SK-N-SH (cell line): ENCODE measurements at regions not wholly inside any gene's neighbourhood (a gene's known extent, or its start where the extent isn't known, plus 50 kb on each side); places are given as distances from the start of the nearest gene placed in this dataset.
A peak's percentile ranks its signal among the peaks of the same experiment; 100 is the strongest.

Source experiments
- CTCF ChIA-PET: fragments of 300-600, 350-600 bp; formaldehyde crosslinking; extraction: SDS; loops from one replicate; lab custom pipeline; 2021; lab: Yijun Ruan, JAX
- POLR2A ChIA-PET: fragments of 350-600 bp; sonication (Branson Sonifier 250); formaldehyde crosslinking; extraction: SDS; loops from one replicate; lab custom pipeline; 2020; ENCODE audit warnings: antibody characterized with exemption, inconsistent platforms; lab: Yijun Ruan, JAX
- DNase-seq: peaks from one replicate; pipeline ENCODE4 v3.0.0; 2012
- H2AFZ ChIP-seq: fragments of 200-600 bp; sonication (generic); 2 replicates; pipeline ENCODE4 v1.8.1; 2016; ENCODE audit warnings: antibody characterized with exemption, mild to moderate bottlenecking, low read depth
- H3F3A ChIP-seq: fragments of 200-600 bp; sonication (generic); replicated peaks from 2 replicates; pipeline ENCODE3; 2016; ENCODE audit warnings: antibody characterized with exemption, mild to moderate bottlenecking; ENCODE audit not compliant: insufficient read depth
- H3K27ac ChIP-seq, 2 experiments: fragments of 200-500 bp in 1 of 2; fragments of 200-600 bp in 1 of 2; sonication (Bioruptor generic) in 1 of 2; sonication (generic), shearing (Covaris generic) in 1 of 2; 2 replicates each; pipeline versions ENCODE4 v1.5.1 to v1.6.1; 2014 to 2016; ENCODE audit warnings: low read depth in 2 of 2, inconsistent platforms in 1 of 2, low read length in 1 of 2, mild to moderate bottlenecking in 1 of 2, mixed read lengths in 1 of 2
- H3K27me3 ChIP-seq: fragments of 200-600 bp; sonication (generic), shearing (Covaris generic); 2 replicates; pipeline ENCODE4 v1.6.1; 2016; ENCODE audit warnings: mixed run types; ENCODE audit not compliant: insufficient read depth
- H3K36me3 ChIP-seq, 2 experiments: fragments of 200-500 bp in 1 of 2; fragments of 200-600 bp in 1 of 2; sonication (Bioruptor generic) in 1 of 2; sonication (generic) in 1 of 2; replicated peaks in 1 of 2; 2 replicates each; pipeline versions ENCODE3 to v1.5.1; 2014 to 2016; ENCODE audit warnings: low read length in 1 of 2, mild to moderate bottlenecking in 1 of 2; ENCODE audit not compliant: insufficient read depth in 2 of 2, control insufficient read depth in 1 of 2
- H3K4me1 ChIP-seq, 2 experiments: fragments of 200-500 bp in 1 of 2; fragments of 200-600 bp in 1 of 2; sonication (Bioruptor generic) in 1 of 2; sonication (generic), shearing (Covaris generic) in 1 of 2; 2 replicates each; pipeline versions ENCODE4 v1.5.1 to v1.6.1; 2014 to 2016; ENCODE audit warnings: low read depth in 1 of 2, low read length in 1 of 2, mixed run types in 1 of 2; ENCODE audit not compliant: insufficient read depth in 2 of 2, control insufficient read depth in 1 of 2
- H3K4me2 ChIP-seq: fragments of 200-600 bp; sonication (generic), shearing (Covaris generic); 2 replicates; pipeline ENCODE4 v1.6.1; 2017; ENCODE audit warnings: mixed run types
- H3K4me3 ChIP-seq, 2 experiments: fragments of 200-500 bp in 1 of 2; fragments of 200-600 bp in 1 of 2; sonication (Bioruptor generic) in 1 of 2; sonication (generic), shearing (Covaris generic) in 1 of 2; 2 replicates each; pipeline versions ENCODE4 v1.5.1 to v1.8.1; 2014 to 2016; ENCODE audit warnings: low read depth in 2 of 2, inconsistent platforms in 1 of 2, low read length in 1 of 2, mild to moderate bottlenecking in 1 of 2, mixed read lengths in 1 of 2, moderate library complexity in 1 of 2
- H3K79me2 ChIP-seq: fragments of 200-600 bp; sonication (generic); 2 replicates; pipeline ENCODE4 v1.8.1; 2017; ENCODE audit warnings: mild to moderate bottlenecking; ENCODE audit not compliant: insufficient read depth
- H3K9ac ChIP-seq: fragments of 200-600 bp; sonication (generic); 2 replicates; pipeline ENCODE4 v1.6.1; 2017; ENCODE audit warnings: mixed run types
- H3K9me2 ChIP-seq: fragments of 200-600 bp; sonication (generic); 2 replicates; pipeline ENCODE4 v1.6.1; 2017; ENCODE audit warnings: mixed run types
- H3K9me3 ChIP-seq: fragments of 200-600 bp; sonication (generic); 2 replicates; pipeline ENCODE4 v1.6.1; 2017; ENCODE audit warnings: mixed run types, mild to moderate bottlenecking, moderate library complexity
- H4K20me1 ChIP-seq: fragments of 200-600 bp; sonication (generic); 2 replicates; pipeline ENCODE4 v1.6.1; 2017; ENCODE audit warnings: mild to moderate bottlenecking, mixed run types; ENCODE audit not compliant: insufficient read depth
- EP300 ChIP-seq, 2 experiments: IDR thresholded peaks; 2 replicates each; pipeline versions ENCODE4 v1.4.0 to v1.6.1; 2012; ENCODE audit warnings: borderline replicate concordance in 1 of 2, low read depth in 1 of 2, low read length in 1 of 2
- GABPA ChIP-seq: IDR thresholded peaks from 2 replicates; pipeline ENCODE4 v1.4.0; 2012; ENCODE audit warnings: low read depth, mild to moderate bottlenecking
- GATA2 ChIP-seq: sonication (generic); formaldehyde crosslinking; IDR thresholded peaks from 2 replicates; pipeline ENCODE4 v1.5.0; 2020; ENCODE audit warnings: mild to moderate bottlenecking, missing genetic modification reagents
- JUND ChIP-seq: IDR thresholded peaks from 2 replicates; pipeline ENCODE4 v1.4.0; 2012
- MXI1 ChIP-seq: IDR thresholded peaks from 2 replicates; pipeline ENCODE4 v1.6.1; 2012; ENCODE audit warnings: mild to moderate bottlenecking, low read depth, low read length, improper control_type of control experiment
- POLR2AphosphoS5 ChIP-seq: IDR thresholded peaks from 2 replicates; pipeline ENCODE4 v1.6.1; 2012; ENCODE audit warnings: low read depth, low read length
- RCOR1 ChIP-seq: fragments of 150-350 bp; IDR thresholded peaks from 2 replicates; pipeline ENCODE4 v1.6.1; 2017; ENCODE audit warnings: antibody characterized with exemption, low read length
- TCF12 ChIP-seq: IDR thresholded peaks from 2 replicates; pipeline ENCODE4 v1.4.0; 2012
- TEAD4 ChIP-seq: IDR thresholded peaks from 2 replicates; pipeline ENCODE4 v1.4.0; 2012; ENCODE audit warnings: mild to moderate bottlenecking, borderline replicate concordance; ENCODE audit not compliant: insufficient read depth
- YY1 ChIP-seq: IDR thresholded peaks from 2 replicates; pipeline ENCODE4 v1.4.0; 2012; ENCODE audit warnings: low read depth, mild to moderate bottlenecking
- WGBS: methylation state at CpG from one replicate; pipeline ENCODE4 v1.1.6; 2017; ENCODE audit warnings: low lambda C conversion rate; 5-methylcytosine and 5-hydroxymethylcytosine counted together
- TF ChIP-seq, protein P1 (sequence below): IDR thresholded peaks from 2 replicates; pipeline ENCODE4 v1.6.1; 2012; ENCODE audit warnings: mild to moderate bottlenecking, low read depth, low read length, moderate library complexity
- TF ChIP-seq, protein P2 (sequence below): fragments of 200-600 bp; sonication (generic); IDR thresholded peaks from 2 replicates; pipeline ENCODE4 v1.6.1; 2017; ENCODE audit warnings: antibody characterized with exemption, mild to moderate bottlenecking, moderate library complexity
- TF ChIP-seq, protein P3 (sequence below): IDR thresholded peaks from 2 replicates; pipeline ENCODE4 v1.4.0; 2012; ENCODE audit warnings: low read depth, borderline replicate concordance

DNA sequence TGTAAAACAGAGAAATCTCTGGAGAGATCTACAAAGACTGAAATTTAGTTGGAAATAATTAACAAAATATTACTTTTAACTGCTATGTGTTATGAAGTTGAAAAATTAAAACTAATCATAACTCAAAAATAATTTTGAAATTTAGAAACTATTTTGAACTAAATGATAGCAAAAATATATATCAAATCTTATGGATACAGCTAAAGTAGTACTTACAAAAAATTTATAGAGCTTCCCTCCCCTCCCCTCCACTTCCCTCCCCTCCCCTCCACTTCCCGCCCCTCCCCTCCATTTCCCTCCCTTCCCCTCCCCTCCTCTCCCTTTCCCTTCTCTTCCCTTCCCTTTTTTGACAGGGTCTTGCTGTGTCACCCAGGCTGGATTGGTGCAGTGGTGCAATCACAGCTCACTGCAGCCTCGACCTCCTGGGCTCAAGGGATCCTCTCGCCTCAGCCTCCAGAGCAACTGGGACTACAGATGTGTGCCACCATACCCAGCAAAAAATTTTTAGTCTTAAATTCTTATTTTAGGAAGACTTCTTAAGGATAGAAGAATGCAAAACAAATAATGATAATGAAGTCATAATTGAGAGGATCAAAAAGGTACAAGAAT lies 87.2 kb upstream of the RGS17 start (continued):
- TF ChIP-seq, protein P1, sequence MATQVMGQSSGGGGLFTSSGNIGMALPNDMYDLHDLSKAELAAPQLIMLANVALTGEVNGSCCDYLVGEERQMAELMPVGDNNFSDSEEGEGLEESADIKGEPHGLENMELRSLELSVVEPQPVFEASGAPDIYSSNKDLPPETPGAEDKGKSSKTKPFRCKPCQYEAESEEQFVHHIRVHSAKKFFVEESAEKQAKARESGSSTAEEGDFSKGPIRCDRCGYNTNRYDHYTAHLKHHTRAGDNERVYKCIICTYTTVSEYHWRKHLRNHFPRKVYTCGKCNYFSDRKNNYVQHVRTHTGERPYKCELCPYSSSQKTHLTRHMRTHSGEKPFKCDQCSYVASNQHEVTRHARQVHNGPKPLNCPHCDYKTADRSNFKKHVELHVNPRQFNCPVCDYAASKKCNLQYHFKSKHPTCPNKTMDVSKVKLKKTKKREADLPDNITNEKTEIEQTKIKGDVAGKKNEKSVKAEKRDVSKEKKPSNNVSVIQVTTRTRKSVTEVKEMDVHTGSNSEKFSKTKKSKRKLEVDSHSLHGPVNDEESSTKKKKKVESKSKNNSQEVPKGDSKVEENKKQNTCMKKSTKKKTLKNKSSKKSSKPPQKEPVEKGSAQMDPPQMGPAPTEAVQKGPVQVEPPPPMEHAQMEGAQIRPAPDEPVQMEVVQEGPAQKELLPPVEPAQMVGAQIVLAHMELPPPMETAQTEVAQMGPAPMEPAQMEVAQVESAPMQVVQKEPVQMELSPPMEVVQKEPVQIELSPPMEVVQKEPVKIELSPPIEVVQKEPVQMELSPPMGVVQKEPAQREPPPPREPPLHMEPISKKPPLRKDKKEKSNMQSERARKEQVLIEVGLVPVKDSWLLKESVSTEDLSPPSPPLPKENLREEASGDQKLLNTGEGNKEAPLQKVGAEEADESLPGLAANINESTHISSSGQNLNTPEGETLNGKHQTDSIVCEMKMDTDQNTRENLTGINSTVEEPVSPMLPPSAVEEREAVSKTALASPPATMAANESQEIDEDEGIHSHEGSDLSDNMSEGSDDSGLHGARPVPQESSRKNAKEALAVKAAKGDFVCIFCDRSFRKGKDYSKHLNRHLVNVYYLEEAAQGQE, result no peak
- TF ChIP-seq, protein P2, sequence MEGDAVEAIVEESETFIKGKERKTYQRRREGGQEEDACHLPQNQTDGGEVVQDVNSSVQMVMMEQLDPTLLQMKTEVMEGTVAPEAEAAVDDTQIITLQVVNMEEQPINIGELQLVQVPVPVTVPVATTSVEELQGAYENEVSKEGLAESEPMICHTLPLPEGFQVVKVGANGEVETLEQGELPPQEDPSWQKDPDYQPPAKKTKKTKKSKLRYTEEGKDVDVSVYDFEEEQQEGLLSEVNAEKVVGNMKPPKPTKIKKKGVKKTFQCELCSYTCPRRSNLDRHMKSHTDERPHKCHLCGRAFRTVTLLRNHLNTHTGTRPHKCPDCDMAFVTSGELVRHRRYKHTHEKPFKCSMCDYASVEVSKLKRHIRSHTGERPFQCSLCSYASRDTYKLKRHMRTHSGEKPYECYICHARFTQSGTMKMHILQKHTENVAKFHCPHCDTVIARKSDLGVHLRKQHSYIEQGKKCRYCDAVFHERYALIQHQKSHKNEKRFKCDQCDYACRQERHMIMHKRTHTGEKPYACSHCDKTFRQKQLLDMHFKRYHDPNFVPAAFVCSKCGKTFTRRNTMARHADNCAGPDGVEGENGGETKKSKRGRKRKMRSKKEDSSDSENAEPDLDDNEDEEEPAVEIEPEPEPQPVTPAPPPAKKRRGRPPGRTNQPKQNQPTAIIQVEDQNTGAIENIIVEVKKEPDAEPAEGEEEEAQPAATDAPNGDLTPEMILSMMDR, result no peak
- TF ChIP-seq, protein P3, sequence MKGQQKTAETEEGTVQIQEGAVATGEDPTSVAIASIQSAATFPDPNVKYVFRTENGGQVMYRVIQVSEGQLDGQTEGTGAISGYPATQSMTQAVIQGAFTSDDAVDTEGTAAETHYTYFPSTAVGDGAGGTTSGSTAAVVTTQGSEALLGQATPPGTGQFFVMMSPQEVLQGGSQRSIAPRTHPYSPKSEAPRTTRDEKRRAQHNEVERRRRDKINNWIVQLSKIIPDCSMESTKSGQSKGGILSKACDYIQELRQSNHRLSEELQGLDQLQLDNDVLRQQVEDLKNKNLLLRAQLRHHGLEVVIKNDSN, result no peak
- TF ChIP-seq RCOR1, result no peak

DNA sequence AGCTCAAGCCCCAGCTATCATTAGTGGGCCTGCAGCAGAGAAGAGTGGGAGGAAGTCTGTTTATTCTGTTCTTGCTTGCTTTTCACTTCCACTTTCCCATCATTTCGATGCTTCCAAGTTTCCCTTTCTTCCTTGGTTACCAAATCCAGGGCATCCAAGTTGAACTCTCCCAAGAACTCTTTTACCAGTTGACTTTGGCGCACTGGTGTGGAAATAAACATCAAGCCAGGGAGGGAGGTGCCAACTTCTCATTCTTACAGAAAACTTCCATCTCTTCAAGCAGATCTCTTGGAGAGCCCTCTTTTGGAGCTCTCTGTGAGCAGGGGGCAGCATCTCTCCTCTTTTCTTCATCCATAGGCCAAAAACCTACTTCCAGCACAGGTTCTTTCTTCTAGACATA lies 85.7 kb upstream of the RGS17 start:
- peaks cover 0 to 7% of the 10 kb centered on the region in 2 experiments; a peak in 1 of 4 replicates for H3K4me1 ChIP-seq
- H3K36me3 ChIP-seq, result no peaks in the 10 kb centered on the region
- CTCF ChIA-PET, result interaction anchor here (1.0 kb wide), 1 partner anchor 15 kb away, joined by 4 read pairs; no protein-coding TSS in a partner anchor
- no peaks in the 10 kb centered on the region for H3K9me3 ChIP-seq
- no peak overlapping the region for H2AFZ ChIP-seq
- H3K27me3 ChIP-seq, result no peaks in the 10 kb centered on the region
- no peaks in the 10 kb centered on the region for H3F3A ChIP-seq
- DNase-seq, result no peak
- no peak overlapping the region for H3K9ac ChIP-seq
- no peak overlapping the region for H3K4me2 ChIP-seq
- no peak for TF ChIP-seq GABPA
- TF ChIP-seq POLR2AphosphoS5, result no peak
- 55% methylated on average over 2 of the region's 2 CpGs for WGBS
- no peak overlapping the region for H3K4me3 ChIP-seq
- POLR2A ChIA-PET, result no interaction called here
- H4K20me1 ChIP-seq, result no peaks in the 10 kb centered on the region
- H3K27ac ChIP-seq, result no peak overlapping the region
- no peaks in the 10 kb centered on the region for H3K9me2 ChIP-seq
- H3K79me2 ChIP-seq, result no peaks in the 10 kb centered on the region

DNA sequence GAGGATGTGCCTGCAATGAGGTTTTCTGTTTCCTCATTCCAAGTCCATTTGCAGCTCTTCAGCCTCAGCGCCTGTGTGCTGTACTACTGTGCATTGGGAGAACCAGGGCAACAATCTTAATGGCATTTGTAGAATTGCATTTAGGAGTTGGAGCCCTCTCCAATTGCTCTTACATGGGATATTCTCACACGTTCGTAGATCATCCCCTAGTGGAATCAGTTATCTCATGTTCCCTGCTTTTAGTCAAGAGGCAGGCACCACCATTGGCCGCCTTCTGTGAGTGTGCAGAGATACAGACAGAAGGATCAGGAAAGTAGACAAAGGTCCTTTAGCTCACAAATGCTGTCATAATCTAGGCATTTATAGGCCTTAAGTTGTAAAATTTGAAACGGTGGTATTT lies 84.2 kb upstream of the RGS17 start:
- H4K20me1 ChIP-seq, result no peaks in the 10 kb centered on the region
- H3K79me2 ChIP-seq, result no peaks in the 10 kb centered on the region
- DNase-seq, result no peak
- no peak overlapping the region for H2AFZ ChIP-seq
- ChIA-PET CTCF (interaction anchor here (1.0 to 1.4 kb wide), 2 partner anchors 12 to 16 kb away, joined by 3 to 4 read pairs; no protein-coding TSS in a partner anchor), POLR2A (no interaction called here)
- H3K9me3 ChIP-seq, result no peaks in the 10 kb centered on the region
- 60% methylated on average over 4 of the region's 5 CpGs for WGBS
- no peaks in the 10 kb centered on the region for H3K36me3 ChIP-seq
- no peak for TF ChIP-seq EP300 (IDR thresholded peaks at IDR 0.05; ENCODE audit: borderline replicate concordance in 1 of 2, low read depth in 1 of 2, low read length in 1 of 2)
- TF ChIP-seq GATA2 (CRISPR knock-in tag), result peak; percentile 5; the same call in 1 of the 2 replicates
- TF ChIP-seq JUND, result no peak
- TF ChIP-seq TEAD4, result no peak
- TF ChIP-seq YY1, result no peak
- TF ChIP-seq MXI1, result no peak
- no peak for TF ChIP-seq TCF12
- no peaks in the 10 kb centered on the region for H3K27me3 ChIP-seq
- no peaks in the 10 kb centered on the region for H3K9me2 ChIP-seq
- no peak overlapping the region; a peak in 1 of 4 replicates for H3K27ac ChIP-seq
- no peaks in the 10 kb centered on the region for H3F3A ChIP-seq
- H3K4me1 ChIP-seq, result peaks cover 0 to 7% of the 10 kb centered on the region in 2 experiments; a peak in 1 of 4 replicates
- H3K4me3 ChIP-seq, result no peak overlapping the region
- H3K4me2 ChIP-seq, result no peak overlapping the region
- no peak overlapping the region for H3K9ac ChIP-seq
